HG03378 (cell line): ENCODE measurements at regions not wholly inside any gene's neighbourhood (a gene's known extent, or its start where the extent isn't known, plus 50 kb on each side); places are given as distances from the start of the nearest gene placed in this dataset.

Experiments used
- ATAC-seq: cut with Tn5 transposase; IDR thresholded peaks from one replicate; pipeline ENCODE4 v1.9.1; 2021; ENCODE audit warnings: mild to moderate bottlenecking, moderate library complexity; ENCODE audit not compliant: unreplicated experiment

GRCh38 chr11:115724666-115725065 lies 220.5 kb upstream of the CADM1 start:
- ATAC-seq: no peak

GRCh38 chr11:115722711-115723110 lies 218.5 kb upstream of the CADM1 start:
- no peak for ATAC-seq

- ATAC-seq: no peak
Observed at GRCh38 chr11:115721296-115721995, 217.2 kb upstream of the CADM1 start.

- ATAC-seq: no peak
Observed at GRCh38 chr11:115720602-115721245, 216.5 kb upstream of the CADM1 start.

GRCh38 chr11:115718945-115719344 lies 214.7 kb upstream of the CADM1 start:
- no peak for ATAC-seq

GRCh38 chr11:115718106-115718505 lies 213.9 kb upstream of the CADM1 start:
- ATAC-seq: no peak

- no peak for ATAC-seq
Observed at GRCh38 chr11:115716601-115717529, 212.7 kb upstream of the CADM1 start.

GRCh38 chr11:115716080-115716479 lies 211.9 kb upstream of the CADM1 start:
- ATAC-seq: no peak

GRCh38 chr11:115715251-115715770 lies 211.1 kb upstream of the CADM1 start:
- no peak for ATAC-seq

- no peak for ATAC-seq
Observed at GRCh38 chr11:115712296-115712695, 208.1 kb upstream of the CADM1 start.

GRCh38 chr11:115710980-115711379 lies 206.8 kb upstream of the CADM1 start:
- no peak for ATAC-seq

- no peak for ATAC-seq
Observed at GRCh38 chr11:115710426-115710825, 206.2 kb upstream of the CADM1 start.

- ATAC-seq: no peak
Observed at GRCh38 chr11:115709297-115709696, 205.1 kb upstream of the CADM1 start.

- no peak for ATAC-seq
Observed at GRCh38 chr11:115707180-115707905, 203.1 kb upstream of the CADM1 start.

- no peak for ATAC-seq
Observed at GRCh38 chr11:115706626-115707135, 202.5 kb upstream of the CADM1 start.

- ATAC-seq: no peak
Observed at GRCh38 chr11:115705200-115705599, 201.0 kb upstream of the CADM1 start.

- ATAC-seq: no peak
Observed at GRCh38 chr11:115700981-115701875, 197.0 kb upstream of the CADM1 start.

- no peak for ATAC-seq
Observed at GRCh38 chr11:115700496-115700895, 196.3 kb upstream of the CADM1 start.

- ATAC-seq: no peak
Observed at GRCh38 chr11:115699733-115700132, 195.5 kb upstream of the CADM1 start.
